Thoracic aorta (tissue), 2 donors: ENCODE measurements at regions not wholly inside any gene's neighbourhood (a gene's known extent, or its start where the extent isn't known, plus 50 kb on each side); places are given as distances from the start of the nearest gene placed in this dataset.

ENCODE experiments used
- ATAC-seq: fragments of 150-250 bp; one replicate; pipeline ENCODE4 v1.8.0; 2017; ENCODE audit warnings: low read depth; ENCODE audit not compliant: insufficient number of reproducible peaks, low FRiP score
- DNase-seq: peaks from one replicate; pipeline ENCODE4 v3.0.0-alpha.2; 2020; ENCODE audit warnings: low spot score
- H3K27ac ChIP-seq, 2 donors: fragments of 200-600 bp; sonication (generic); 1 replicate in 1 of 2; 2 replicates in 1 of 2; pipeline ENCODE4 v1.5.1; 2016; ENCODE audit warnings: mild to moderate bottlenecking in 2 of 2, moderate library complexity in 2 of 2
- H3K27me3 ChIP-seq: fragments of 200-600 bp; sonication (generic); replicated peaks from 2 replicates; pipeline ENCODE4 v1.6.0; 2016; ENCODE audit warnings: mild to moderate bottlenecking; ENCODE audit not compliant: insufficient read depth
- H3K36me3 ChIP-seq: fragments of 200-600 bp; sonication (generic); one replicate; pipeline ENCODE4 v1.5.1; 2016
- H3K4me1 ChIP-seq, 2 donors: fragments of 200-600 bp; sonication (generic); 1 replicate in 1 of 2; 2 replicates in 1 of 2; pipeline versions ENCODE4 v1.5.1 to v1.6.0; 2016; ENCODE audit warnings: low read depth in 2 of 2, mild to moderate bottlenecking in 1 of 2; ENCODE audit not compliant: control insufficient read depth in 1 of 2
- H3K4me3 ChIP-seq: fragments of 200-600 bp; sonication (generic); 2 replicates; pipeline ENCODE4 v1.5.1; 2016; ENCODE audit warnings: mild to moderate bottlenecking
- H3K9me3 ChIP-seq: fragments of 200-600 bp; sonication (generic); 2 replicates; pipeline ENCODE4 v1.5.1; 2016
- CTCF ChIP-seq: fragments of 200-600 bp; sonication (generic); IDR thresholded peaks from one replicate; pipeline ENCODE4 v1.5.1; 2019; ENCODE audit warnings: antibody characterized with exemption

GRCh38 chr1:87523466-87523865, 194.8 kb downstream of the LMO4 start:
- no peak for DNase-seq
- Histone ChIP-seq H3K36me3 (no peaks in the 10 kb centered on the region), H3K27me3 (no peaks in the 10 kb centered on the region), H3K27ac (peak overlapping the region; percentile 47 to 67), H3K4me3 (peak overlapping the region; percentile 13), H3K9me3 (no peaks in the 10 kb centered on the region), H3K4me1 (peaks cover 0 to 29% of the 10 kb centered on the region in 2 donors)
- no peak for TF ChIP-seq CTCF
- ATAC-seq = peak; percentile 80

- no peak for DNase-seq
- Histone ChIP-seq H3K4me3 (no peak overlapping the region), H3K4me1 (peaks cover 0 to 29% of the 10 kb centered on the region in 2 donors), H3K36me3 (no peaks in the 10 kb centered on the region), H3K27me3 (no peaks in the 10 kb centered on the region), H3K9me3 (no peaks in the 10 kb centered on the region), H3K27ac (peak overlapping the region; percentile 47 to 67)
- no peak for TF ChIP-seq CTCF
- no peak for ATAC-seq
These were observed 195.5 kb downstream of the LMO4 start for GRCh38 chr1:87524021-87524754.

DNA sequence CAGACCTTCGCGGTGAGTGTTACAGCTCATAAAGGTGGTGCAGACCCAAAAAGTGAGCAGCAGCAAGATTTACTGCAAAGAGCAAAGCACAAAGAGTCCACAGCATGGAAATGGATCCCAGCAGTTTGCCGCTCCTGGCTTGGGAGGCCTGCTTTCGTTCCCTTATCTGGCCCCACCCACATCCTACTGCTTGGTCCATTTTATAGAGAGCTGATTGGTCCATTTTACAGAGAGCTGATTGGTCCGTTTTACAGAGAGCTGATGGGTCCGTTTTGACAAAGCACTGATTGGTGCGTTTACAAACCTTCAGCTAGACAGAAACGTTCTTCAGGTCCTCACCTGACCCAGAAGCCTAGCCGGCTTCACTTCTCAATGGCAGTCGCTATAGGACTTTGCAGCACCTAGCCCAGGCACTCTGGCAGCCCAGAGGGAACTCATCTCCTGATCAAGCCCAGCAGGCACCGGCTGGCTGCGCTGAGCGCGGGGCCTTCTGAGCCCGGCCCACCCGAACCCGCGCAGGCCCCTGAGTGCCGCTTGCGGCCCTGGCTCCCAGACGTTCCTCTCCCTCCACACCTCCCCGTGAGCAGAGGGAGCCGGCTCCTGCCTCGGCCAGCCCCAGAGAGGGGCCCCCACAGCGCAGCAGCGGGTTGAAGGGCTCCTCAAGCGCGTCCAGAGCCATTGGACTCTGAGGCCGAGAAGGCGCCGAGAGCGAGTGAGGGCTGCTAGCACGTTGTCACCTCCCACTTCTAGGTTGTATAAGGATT, 200.3 kb downstream of the LMO4 start:
- DNase-seq (no peak), ATAC-seq (no peak)
- Histone ChIP-seq H3K4me3 (no peak overlapping the region), H3K9me3 (no peaks in the 10 kb centered on the region), H3K27me3 (no peaks in the 10 kb centered on the region), H3K4me1 (peaks cover 0 to 11% of the 10 kb centered on the region in 2 donors), H3K27ac (no peak overlapping the region), H3K36me3 (no peaks in the 10 kb centered on the region)
- no peak for TF ChIP-seq CTCF

- Histone ChIP-seq H3K4me3 (no peak overlapping the region), H3K36me3 (no peaks in the 10 kb centered on the region), H3K27ac (no peak overlapping the region), H3K4me1 (no peaks in the 10 kb centered on the region), H3K27me3 (no peaks in the 10 kb centered on the region), H3K9me3 (no peaks in the 10 kb centered on the region)
- DNase-seq (no peak), ATAC-seq (no peak)
- TF ChIP-seq CTCF = no peak
These were observed 201.5 kb downstream of the LMO4 start for GRCh38 chr1:87530042-87530807.

- ATAC-seq = no peak
- no peak for DNase-seq
These were observed 206.9 kb downstream of the LMO4 start for GRCh38 chr1:87535551-87535950.

More at GRCh38 chr1:87535551-87535950, 206.9 kb downstream of the LMO4 start:
- TF ChIP-seq CTCF = no peak
- H3K36me3 ChIP-seq = no peaks in the 10 kb centered on the region
- no peaks in the 10 kb centered on the region for H3K4me1 ChIP-seq
- H3K9me3 ChIP-seq = no peaks in the 10 kb centered on the region
- H3K27ac ChIP-seq = no peak overlapping the region
- H3K4me3 ChIP-seq = no peak overlapping the region
- no peaks in the 10 kb centered on the region for H3K27me3 ChIP-seq
